Activated T-cell treated with anti-CD3 and anti-CD28 coated beads for 1 hour (primary cell): ENCODE measurements at regions not wholly inside any gene's neighbourhood (a gene's known extent, or its start where the extent isn't known, plus 50 kb on each side); places are given as distances from the start of the nearest gene placed in this dataset.
A peak's percentile ranks its signal among the peaks of the same experiment; 100 is the strongest.

Source experiments
- DNase-seq: peaks from one replicate; pipeline ENCODE4 v3.0.0-alpha.2; 2020; ENCODE audit warnings: low read depth

DNA sequence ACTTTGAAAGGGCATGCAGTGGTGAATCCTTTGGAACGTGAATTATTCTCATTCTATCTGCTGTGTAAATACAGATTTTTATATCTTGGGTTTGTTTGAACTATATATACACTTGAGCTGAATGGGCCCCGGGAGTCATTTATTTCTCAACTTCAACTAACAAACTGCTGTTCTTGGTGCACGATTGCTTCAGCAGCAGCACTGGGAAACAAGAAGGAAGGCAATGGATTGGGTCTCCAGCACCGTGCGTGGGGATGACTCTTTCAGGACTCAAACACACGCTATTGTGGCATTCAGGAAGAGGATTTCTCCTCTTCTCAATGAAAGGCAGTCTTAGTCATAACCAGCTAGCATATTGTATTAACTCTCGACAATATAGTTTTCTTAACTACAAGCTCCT is 226.0 kb upstream of the NFE2L3 start:
- no peak for DNase-seq

DNA sequence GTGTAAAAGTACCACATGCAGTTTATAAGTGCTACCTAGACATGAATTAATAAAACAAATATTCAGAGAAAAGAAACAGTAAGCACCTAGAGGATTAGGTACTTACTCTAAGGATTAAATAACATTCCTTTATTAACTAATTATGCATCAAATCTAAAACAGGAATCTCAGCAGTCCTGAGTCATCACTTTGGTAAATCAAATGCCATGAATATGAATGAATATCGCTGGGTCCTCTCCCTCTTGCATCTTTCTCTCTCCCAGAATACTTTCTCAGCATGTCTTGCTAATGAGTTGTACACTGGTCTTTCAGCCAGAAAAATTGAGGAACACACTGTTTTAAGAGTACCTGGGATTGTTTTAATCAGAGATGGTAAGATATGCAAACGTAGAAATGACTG is 225.5 kb upstream of the NFE2L3 start:
- no peak for DNase-seq

DNA sequence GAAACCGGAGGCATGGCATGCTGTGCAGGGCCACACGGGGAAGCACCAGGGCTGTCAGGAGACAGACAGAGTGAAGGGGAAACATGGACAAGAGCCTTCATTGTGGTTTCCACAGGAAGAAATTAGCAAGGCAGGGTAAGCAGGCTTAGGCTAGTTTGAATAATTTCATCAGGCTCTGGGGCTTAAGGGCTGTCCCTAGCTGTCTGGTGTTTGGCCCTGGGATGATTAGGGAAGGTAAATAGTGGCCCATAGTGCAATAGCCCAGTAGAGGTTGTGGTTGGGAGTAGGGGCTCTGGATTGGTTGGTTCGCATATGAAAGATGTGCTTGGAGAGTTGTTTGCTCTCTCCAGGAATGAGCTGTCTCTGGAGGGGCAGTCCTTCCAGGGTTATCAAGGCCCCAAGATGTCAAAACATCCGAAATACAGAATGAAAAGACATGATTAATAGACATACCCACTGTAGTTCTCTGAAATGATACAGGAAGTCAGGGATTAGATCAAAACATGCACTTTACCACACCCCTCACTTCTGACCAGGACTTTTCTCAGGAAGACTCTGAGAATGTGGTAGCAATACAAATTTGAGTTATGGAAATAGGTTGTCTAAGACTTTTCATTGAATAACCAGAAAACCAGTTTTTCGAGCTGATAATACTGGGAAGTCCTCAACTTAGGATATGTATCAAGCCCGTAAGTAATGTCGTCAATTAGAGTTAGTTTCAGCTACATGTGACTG is 224.9 kb upstream of the NFE2L3 start:
- DNase-seq, result no peak

DNA sequence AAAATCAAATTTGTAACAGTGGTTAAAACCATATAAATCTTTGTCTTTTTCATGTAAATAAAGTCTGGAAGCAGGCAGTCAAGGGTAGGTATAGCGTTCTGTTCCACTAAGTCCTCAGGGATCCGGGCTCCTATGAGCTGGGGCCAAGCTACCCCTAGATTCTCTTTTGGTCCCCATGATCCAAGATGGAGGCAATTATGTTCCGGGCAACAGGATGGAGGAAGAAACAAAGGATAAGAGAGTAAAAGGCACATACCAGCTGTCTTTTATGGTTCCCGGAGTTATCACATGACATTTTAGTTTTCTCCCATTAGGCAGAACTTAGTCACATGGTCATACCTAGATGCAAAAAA is 224.4 kb upstream of the NFE2L3 start:
- no peak for DNase-seq

DNA sequence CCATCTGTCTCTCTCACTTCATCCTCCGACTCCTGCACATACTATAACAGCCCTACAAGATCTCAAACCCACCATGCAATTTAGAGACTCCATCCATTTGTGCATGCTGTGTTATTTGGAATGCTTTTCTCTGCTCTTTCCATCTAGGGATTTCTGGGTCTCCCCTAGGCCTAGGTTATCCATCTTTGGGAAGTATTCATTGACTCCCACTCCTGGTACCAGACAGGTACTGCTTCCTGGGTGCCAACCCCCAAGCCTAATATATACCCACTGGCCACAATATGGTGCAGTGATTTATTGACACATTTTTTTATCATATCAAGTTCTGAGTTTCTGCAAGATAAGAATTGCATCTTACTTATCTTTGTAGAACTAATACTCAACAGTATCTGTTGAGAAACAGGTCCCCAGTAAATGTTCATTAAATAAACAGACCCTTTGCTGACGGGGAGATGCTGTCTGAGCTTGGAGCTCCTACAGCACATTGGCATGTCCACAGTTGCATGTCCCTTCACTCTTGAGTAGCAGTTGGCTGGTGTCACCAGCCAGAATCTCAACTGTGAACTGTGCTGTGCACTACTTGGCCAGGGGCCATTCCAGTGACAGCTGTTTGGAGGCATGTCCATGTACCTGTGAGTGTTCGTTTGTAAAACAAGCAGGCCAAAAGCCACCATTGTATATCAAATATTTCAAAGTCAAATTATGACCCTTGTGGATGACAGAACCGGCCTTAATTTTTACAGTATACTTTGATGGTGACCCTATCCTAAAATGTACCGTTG is 223.3 kb upstream of the NFE2L3 start:
- no peak for DNase-seq

DNA sequence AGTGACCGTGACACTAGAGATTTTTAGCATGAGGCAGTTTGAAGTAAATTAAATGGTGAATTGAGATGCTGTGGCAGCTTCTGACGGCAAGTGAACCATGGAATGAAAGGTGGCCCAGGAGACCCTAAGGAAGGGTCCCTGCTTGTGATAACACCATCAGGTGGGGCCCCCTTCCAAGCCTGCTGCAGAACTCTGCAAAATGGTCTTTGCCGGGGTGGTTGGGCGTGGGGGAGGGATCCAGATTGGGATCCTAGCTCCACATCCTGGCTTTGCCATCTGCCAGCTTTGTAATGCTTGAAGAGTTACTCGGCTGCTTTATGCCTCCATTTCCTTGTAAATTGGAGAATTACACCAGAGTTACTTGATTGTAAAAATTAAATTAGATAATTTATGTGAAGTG is 222.6 kb upstream of the NFE2L3 start:
- no peak for DNase-seq

DNA sequence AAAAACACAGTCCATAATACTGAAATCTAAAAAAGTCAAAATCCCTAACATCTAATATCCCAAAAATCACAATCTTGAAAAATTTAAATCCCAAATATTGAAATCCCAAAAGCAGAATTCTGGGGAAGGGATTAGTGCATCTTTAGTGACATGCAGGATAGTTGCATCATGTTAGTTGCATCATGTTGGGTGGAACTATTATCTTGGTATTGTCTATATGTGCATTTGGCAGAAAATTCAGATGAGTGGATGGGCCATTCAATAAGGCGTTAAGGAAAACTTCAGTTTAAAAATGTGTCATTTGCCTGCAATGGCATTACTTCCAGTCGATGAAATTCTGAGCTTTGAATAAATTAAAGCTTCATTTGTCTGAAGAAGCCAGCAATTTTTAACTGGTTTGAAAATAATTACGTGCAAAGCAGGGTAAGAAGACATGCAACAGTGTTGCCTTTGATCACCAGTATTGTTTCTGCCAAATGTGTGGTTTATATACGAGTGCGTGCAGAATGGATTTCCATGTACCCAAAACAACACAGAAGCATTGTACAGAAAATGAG is 221.4 kb upstream of the NFE2L3 start:
- no peak for DNase-seq

DNA sequence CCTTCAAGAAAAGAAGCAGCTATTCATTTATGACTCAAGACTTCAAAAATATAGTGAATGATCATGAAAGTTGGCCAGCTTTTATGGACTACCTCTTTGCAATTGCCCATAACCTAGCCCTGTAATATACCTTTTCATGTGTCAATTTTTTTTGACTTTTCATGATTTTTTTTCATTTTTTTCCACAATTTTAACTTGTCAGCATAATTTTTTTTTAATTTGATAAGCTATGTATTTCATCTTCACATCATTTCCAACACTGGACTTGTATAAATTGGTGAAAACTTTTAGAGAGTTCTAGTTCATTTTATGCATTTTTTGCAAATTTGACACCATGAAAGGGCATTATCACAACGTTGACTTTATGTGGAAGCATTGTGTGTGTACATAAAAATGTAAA is 220.8 kb upstream of the NFE2L3 start:
- no peak for DNase-seq

DNA sequence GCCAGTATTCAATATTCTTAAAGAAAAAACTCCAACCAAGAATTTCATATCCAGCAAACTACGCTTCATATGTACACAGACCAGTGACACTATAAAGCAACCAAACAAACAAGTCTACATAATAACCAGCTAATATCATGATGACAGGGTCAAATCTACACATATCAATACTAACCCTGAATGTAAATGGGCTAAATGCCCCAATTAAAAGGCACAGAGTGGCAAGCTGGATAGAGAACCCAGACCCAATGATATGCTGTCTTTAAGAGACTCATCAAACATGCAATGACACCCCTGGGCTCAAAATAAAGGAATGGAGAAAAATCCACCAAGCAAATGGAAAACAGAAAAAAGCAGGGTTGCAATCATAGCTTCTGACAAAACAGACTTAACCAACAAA is 218.1 kb upstream of the NFE2L3 start:
- no peak for DNase-seq

DNA sequence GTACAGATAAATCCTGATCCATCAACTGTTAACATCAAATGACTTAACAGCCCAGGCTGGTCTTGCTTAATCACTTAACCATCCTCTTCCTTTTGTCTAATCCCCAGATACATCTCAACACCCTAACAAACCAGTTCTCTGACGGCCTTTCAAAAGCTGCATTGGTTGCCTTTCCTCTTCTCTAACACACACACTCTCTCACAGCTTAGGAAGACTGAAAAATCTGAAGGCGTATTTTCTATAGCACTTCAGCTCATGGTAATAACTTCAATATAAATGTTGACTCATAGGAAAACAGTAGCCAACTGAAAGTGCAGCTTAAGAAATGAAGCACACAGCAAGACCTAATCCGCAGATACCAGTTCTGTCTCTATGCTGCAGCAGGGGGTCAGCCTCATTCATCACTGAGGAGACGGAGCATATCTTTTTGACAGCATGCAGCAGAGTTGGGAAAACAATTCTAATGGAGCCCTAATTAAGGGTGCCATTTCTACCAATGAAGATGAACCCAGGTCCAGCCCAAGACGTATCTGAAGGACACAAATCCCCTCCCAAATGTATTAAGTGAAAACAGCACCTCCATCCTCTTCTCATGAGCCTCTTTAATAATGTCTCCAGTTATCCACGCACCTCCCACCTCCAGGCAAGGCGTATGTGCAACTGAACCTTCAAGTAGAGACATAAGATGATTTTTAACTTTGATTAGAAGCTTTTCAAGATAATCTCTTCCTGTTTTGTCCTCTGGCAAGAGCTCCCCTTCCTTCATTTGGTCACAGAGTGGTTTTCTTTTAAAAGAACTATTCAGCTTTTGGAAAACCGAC is 211.7 kb upstream of the NFE2L3 start:
- no peak for DNase-seq

DNA sequence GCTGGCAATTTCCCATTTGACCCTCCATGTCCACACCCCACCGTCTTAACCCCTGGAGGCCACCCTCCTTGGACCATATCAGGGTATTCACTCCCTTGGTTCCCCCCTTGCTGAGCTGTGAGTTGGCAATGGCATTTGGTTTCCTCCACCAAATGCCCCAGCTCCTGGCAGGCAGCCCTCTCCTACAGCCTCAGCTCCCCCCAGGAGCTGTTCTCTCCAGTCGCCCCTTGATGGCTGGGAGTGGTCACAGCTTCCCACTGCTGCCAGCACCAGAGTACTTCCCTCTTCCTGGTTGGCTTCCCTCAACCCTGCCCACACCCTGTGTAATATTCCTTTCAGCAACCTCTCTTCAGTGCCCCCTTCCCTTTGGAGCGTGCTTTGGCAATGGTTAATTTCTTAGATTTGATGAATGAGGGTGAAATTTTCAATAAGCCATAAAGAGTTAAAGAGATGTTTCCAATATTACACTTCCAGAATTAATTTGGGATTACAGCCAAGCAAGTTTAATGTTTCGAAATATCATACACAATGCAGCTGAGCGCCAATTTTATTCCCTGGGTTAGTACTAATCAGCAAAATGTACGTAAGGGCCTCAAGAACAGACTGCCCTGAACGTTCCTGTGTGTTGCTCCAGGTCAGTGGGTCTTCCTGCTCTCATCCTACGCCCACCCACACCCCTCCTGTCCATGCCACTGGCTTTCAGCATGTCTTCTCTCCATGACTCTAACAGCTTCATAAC is 207.1 kb upstream of the NFE2L3 start:
- no peak for DNase-seq

DNA sequence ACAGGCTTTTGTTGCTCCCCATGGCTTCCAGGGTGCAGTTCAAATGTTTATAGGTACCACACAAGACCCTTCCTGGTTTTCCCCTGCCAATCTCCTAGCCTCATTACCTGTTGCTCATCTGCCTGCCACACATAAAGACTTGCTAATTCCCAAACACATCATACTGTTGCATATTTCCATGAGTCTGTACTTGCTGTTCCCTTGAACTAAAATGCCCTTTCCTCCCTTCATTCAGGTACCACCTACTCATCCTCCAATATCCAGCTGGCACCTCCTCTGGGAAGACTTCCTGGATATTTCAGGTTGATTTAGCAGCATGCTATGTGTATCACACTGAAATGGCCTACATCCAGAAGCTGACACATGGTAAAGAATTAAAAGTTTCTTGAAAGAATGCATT is 206.4 kb upstream of the NFE2L3 start:
- no peak for DNase-seq

DNA sequence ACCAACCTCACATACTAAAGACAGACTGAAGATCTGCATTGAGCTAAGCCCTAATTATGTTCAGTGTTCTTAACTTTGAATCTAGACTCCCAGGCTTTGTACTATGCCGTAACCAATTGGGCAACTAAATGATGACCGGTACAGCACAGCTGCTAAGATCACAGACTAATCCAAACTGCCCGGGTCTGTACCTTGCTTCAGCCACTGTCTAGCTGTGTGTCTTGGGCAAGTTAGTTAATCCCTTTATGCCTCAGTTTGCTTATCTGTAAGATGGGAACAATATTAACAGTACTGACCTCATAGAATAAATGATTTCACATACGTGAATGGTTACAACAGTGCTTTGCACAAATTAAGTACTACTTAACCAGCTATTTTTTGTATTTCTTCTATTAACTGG is 205.8 kb upstream of the NFE2L3 start:
- DNase-seq, result no peak

DNA sequence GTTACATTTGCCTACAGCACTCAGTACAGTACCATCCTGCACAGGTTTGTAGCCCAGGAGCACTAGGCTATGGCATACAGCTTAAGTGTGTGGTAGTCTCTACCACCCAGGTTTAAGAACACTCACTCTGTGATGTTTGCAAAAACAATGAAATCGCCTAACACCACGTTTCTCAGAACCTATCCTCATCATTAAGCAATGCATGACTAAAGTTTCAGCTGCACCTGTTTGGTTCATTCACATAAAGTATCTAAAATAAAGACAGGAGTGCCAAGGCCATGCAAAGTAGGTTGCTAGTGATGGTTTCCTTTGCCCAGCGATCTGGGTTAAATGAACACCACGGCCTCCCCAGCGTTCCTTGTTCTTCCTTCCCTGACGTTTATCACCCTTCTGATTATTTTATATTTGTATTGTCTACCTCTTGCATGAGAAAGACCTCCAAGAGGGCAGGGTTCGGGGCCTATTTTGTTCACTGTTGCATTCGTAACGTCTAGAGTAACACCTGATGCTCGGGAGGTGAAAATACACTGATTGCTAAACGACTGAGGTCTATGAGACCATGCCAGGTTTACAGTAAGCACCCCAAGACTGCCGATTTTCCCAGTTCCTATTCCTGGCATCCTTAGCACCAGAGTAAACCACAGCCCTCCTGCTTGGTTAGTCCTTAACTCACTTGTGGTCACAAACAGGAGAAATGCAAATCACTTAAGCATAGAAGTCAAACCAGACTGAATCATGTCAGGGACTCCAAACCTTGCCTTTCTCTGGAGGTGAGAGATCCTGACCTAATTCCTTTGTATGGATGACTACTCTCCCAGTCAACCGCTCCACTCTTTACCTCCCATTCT is 204.1 kb upstream of the NFE2L3 start:
- DNase-seq, result no peak

DNA sequence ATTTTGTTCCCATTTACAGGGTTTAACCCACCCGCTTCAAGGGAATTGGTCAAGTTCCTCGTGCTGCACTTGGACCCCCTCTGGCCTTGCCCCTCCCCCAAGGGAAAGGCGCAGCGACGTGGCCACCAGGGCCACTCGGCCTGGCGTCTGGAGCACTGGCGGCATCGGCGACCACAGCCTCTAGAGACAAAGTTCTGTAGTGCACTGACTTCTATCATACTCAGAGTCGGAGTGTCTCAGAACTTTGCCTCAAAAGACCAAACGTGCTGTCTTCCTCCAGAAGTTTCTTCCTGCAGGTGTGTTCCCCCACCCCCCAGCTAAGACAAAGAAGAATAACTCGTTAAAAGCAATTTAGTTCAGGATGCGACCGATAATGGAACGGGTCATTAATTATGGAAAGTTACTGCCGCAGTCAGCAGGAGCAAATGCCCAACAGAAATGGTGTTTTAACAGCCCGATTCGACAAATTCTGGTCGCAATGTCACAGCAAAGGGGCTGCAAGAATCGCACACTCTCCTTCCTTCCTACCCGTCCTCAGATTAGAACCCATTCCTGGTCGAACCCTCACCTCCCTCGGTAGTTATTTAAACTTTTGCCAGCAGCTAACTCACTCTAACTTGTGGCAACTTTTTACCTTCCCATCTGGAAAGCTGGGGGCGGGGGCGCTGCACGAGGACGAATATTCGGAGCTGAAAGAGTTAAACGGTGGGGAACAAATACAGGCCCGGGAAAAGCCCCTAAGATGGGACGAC is 202.1 kb upstream of the NFE2L3 start:
- DNase-seq, result no peak

DNA sequence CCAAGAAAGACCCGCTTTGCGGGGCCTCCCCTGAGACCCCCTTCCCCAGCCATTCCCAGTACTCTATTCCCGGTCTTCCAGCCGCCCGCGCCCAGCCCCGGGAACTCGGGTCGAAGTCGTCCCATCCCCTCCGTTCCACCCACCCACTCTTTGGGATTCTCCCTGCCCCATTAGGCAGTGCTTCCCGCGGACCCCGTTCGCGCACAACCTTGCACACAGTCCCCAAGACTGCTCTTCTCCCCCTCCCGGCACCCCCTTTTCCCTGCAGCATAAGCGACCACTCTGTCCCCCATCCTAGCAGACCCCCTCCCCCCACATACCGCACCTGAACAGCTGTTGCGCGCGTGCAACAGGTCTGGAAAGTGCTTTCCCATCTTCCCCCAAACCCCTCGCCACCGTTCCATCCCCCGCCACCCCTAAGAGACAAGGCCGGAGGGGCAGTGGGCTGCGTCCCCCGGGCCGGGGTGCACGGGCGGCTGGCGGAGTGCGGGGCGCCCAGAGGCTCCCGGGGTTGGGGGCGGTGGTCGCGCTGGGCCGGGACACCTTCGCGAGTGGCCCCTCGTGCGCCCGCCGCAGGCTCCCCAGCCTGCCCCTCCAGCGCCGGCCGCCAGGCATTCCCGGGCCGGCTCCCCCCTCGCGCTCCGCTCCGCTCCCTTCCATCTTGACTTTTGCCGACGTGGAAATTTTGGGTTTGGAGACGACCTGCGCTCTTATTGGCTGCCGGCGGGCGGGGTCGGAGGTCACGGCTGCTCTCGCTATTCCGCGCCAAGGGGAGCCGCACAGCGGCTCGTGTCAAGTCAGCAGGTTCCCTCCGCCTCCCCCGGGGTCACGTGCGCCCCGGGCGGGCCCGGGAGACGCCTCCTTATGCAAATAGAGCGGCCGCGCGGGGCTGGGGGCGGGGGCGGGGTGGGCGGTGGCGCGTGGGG is 201.2 kb upstream of the NFE2L3 start:
- peak; percentile 78 for DNase-seq

DNA sequence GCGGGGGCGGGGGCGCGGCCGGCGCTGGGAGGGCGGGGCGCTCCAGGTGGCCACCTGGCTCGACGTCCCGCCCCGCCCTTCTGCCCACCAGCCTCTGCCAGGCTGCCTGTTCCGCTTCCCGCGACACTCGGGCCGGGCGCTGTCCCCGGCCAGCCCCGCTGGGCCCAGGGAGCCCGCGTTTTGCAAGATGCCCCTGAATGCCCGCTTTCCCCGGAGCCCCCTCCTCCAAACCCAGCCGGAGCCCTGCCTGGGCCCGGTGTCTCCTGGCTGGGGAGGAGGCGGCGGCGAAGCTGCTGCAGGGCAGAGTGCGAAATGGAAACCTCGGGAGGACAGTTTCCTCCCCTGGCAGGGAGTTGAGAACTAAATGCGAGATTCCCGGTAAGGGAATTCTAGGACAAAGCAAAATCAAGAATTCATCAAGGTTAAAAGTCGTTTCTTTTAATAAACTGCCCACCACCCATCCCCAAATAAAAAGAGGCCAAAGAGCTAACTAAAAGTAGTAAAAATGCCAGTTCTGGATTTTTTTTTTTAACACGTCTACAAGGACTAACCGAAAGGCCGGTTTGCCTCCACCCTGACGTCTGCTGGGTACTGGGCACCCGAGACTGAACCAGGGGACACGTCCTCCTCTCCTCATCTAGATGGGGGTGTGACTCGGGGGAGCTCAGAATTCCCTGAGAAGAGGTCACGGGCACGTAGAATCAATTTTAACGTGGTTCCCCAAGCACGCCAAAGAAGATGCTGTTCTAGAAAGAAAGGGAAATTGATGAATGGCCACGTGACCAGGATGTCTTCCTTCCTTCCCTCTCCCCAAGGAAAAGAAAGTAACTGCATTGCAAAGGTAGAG is 200.4 kb upstream of the NFE2L3 start:
- no peak for DNase-seq
